HEK293 (cell line): ENCODE measurements at regions not wholly inside any gene's neighbourhood (a gene's known extent, or its start where the extent isn't known, plus 50 kb on each side); places are given as distances from the start of the nearest gene placed in this dataset.

Experiments
- CTCF ChIA-PET: fragments of 350-600 bp; formaldehyde crosslinking; extraction: SDS; loops from one replicate; lab custom pipeline; 2021; ENCODE audit warnings: antibody characterized with exemption; lab: Yijun Ruan, JAX
- POLR2A ChIA-PET: fragments of 300-600 bp; formaldehyde crosslinking; extraction: SDS; loops from one replicate; lab custom pipeline; 2020; ENCODE audit warnings: antibody characterized with exemption, inconsistent platforms; lab: Yijun Ruan, JAX
- H3K27ac ChIP-seq: fragments of 200-500 bp; sonication (Bioruptor generic); 2 replicates; pipeline ENCODE4 v1.5.1; 2014; ENCODE audit warnings: low read depth, low read length, control low read depth, inconsistent platforms; ENCODE audit errors: extremely low read depth
- H3K36me3 ChIP-seq, 2 experiments: fragments of 200-500 bp in 1 of 2; sonication (Bioruptor generic) in 1 of 2; 1 replicate in 1 of 2; 2 replicates in 1 of 2; pipeline ENCODE4 v1.5.1; 2014 to 2017; ENCODE audit warnings: inconsistent platforms in 2 of 2, low read length in 2 of 2; ENCODE audit not compliant: control insufficient read depth in 2 of 2, insufficient read depth in 1 of 2
- H3K4me1 ChIP-seq: fragments of 200-500 bp; sonication (Bioruptor generic); 2 replicates; pipeline ENCODE4 v1.5.1; 2014; ENCODE audit warnings: mild to moderate bottlenecking, low read length, inconsistent platforms; ENCODE audit not compliant: control insufficient read depth, insufficient read depth
- H3K4me3 ChIP-seq: 2 replicates; pipeline ENCODE4 v1.5.1; 2011; ENCODE audit warnings: low read depth, mild to moderate bottlenecking, control low read depth, low read length, moderate library complexity
- H3K9me3 ChIP-seq: fragments of 200-500 bp; sonication (Bioruptor generic); 2 replicates; pipeline ENCODE4 v1.5.1; 2014; ENCODE audit warnings: low read depth, low read length, inconsistent platforms; ENCODE audit not compliant: control insufficient read depth, insufficient read depth
- GLI4 ChIP-seq: fragments of 450-650 bp; formaldehyde crosslinking; IDR thresholded peaks from 2 replicates; pipeline ENCODE4 v1.5.1; 2016; ENCODE audit warnings: missing biosample characterization, missing genetic modification characterization
- RBAK ChIP-seq: fragments of 450-650 bp; formaldehyde crosslinking; IDR thresholded peaks from 2 replicates; pipeline ENCODE4 v1.5.1; 2016; ENCODE audit warnings: missing biosample characterization, missing genetic modification characterization
- SALL2 ChIP-seq: fragments of 450-650 bp; formaldehyde crosslinking; IDR thresholded peaks from 2 replicates; pipeline ENCODE4 v1.5.0; 2017; ENCODE audit warnings: missing biosample characterization, mild to moderate bottlenecking, missing genetic modification characterization, borderline replicate concordance
- ZNF157 ChIP-seq: fragments of 450-650 bp; formaldehyde crosslinking; IDR thresholded peaks from 2 replicates; pipeline ENCODE4 v1.5.1; 2016; ENCODE audit warnings: missing biosample characterization, missing genetic modification characterization
- ZNF214 ChIP-seq: fragments of 450-650 bp; formaldehyde crosslinking; IDR thresholded peaks from 2 replicates; pipeline ENCODE4 v1.5.1; 2017; ENCODE audit warnings: missing biosample characterization, mild to moderate bottlenecking, missing genetic modification characterization, borderline replicate concordance
- ZNF654 ChIP-seq: fragments of 450-650 bp; formaldehyde crosslinking; IDR thresholded peaks from 2 replicates; pipeline ENCODE4 v1.5.1; 2016; ENCODE audit warnings: low read depth, missing biosample characterization, missing genetic modification characterization
- ZNF837 ChIP-seq: fragments of 450-650 bp; formaldehyde crosslinking; IDR thresholded peaks from 2 replicates; pipeline ENCODE4 v1.5.1; 2016; ENCODE audit warnings: missing biosample characterization, missing genetic modification characterization
- TF ChIP-seq, protein P1 (sequence below): fragments of 450-650 bp; formaldehyde crosslinking; IDR thresholded peaks from 2 replicates; pipeline ENCODE4 v1.5.1; 2016; ENCODE audit warnings: missing biosample characterization, missing genetic modification characterization, borderline replicate concordance
- TF ChIP-seq, protein P2 (sequence below): fragments of 450-650 bp; formaldehyde crosslinking; IDR thresholded peaks from 2 replicates; pipeline ENCODE4 v1.5.1; 2016; ENCODE audit warnings: missing biosample characterization, missing genetic modification characterization
- TF ChIP-seq, protein P3 (sequence below): fragments of 450-650 bp; formaldehyde crosslinking; IDR thresholded peaks from 2 replicates; pipeline ENCODE4 v1.5.1; 2016; ENCODE audit warnings: missing biosample characterization, missing genetic modification characterization
- TF ChIP-seq, protein P4 (sequence below): fragments of 450-650 bp; formaldehyde crosslinking; IDR thresholded peaks from 2 replicates; pipeline ENCODE4 v1.5.1; 2016; ENCODE audit warnings: missing biosample characterization, missing genetic modification characterization
- TF ChIP-seq, protein P5 (sequence below): fragments of 450-650 bp; formaldehyde crosslinking; conservative IDR thresholded peaks from 2 replicates; pipeline ENCODE4 v1.5.1; 2016; ENCODE audit warnings: low read depth, missing biosample characterization, missing genetic modification characterization
- TF ChIP-seq, protein P6 (sequence below): fragments of 450-650 bp; formaldehyde crosslinking; IDR thresholded peaks from 2 replicates; pipeline ENCODE4 v1.5.1; 2016; ENCODE audit warnings: missing biosample characterization, missing genetic modification characterization

DNA sequence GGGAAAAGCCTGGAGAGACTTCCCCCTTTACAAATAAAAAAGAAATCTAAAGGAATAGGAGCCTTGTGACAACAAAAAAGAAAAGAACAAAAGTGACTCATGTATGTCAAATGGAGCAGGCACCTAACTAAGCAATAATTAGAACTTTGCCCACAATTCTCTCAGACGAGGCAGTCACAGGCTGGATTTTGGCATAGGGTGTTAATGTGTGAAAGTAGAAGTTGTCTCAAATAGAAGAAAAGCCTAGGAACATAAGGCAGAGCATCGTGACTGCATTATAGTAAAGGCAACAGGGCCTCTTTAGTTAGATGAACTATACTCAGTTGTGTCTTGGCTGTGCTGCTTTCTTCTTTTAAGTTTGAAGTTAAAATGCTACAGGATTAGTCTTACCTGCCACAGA is 219.9 kb upstream of the TMEM161B start:
- POLR2A ChIA-PET = no interaction called here

More for the DNA sequence above, 219.9 kb upstream of the TMEM161B start:
- TF ChIP-seq ZNF654 (tag by site-specific recombination) = no peak
- TF ChIP-seq ZNF157 = no peak
- TF ChIP-seq, protein P1, sequence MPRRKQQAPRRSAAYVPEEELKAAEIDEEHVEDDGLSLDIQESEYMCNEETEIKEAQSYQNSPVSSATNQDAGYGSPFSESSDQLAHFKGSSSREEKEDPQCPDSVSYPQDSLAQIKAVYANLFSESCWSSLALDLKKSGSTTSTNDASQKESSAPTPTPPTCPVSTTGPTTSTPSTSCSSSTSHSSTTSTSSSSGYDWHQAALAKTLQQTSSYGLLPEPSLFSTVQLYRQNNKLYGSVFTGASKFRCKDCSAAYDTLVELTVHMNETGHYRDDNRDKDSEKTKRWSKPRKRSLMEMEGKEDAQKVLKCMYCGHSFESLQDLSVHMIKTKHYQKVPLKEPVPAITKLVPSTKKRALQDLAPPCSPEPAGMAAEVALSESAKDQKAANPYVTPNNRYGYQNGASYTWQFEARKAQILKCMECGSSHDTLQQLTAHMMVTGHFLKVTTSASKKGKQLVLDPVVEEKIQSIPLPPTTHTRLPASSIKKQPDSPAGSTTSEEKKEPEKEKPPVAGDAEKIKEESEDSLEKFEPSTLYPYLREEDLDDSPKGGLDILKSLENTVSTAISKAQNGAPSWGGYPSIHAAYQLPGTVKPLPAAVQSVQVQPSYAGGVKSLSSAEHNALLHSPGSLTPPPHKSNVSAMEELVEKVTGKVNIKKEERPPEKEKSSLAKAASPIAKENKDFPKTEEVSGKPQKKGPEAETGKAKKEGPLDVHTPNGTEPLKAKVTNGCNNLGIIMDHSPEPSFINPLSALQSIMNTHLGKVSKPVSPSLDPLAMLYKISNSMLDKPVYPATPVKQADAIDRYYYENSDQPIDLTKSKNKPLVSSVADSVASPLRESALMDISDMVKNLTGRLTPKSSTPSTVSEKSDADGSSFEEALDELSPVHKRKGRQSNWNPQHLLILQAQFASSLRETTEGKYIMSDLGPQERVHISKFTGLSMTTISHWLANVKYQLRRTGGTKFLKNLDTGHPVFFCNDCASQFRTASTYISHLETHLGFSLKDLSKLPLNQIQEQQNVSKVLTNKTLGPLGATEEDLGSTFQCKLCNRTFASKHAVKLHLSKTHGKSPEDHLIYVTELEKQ (tag by site-specific recombination) = no peak
- TF ChIP-seq, protein P2, sequence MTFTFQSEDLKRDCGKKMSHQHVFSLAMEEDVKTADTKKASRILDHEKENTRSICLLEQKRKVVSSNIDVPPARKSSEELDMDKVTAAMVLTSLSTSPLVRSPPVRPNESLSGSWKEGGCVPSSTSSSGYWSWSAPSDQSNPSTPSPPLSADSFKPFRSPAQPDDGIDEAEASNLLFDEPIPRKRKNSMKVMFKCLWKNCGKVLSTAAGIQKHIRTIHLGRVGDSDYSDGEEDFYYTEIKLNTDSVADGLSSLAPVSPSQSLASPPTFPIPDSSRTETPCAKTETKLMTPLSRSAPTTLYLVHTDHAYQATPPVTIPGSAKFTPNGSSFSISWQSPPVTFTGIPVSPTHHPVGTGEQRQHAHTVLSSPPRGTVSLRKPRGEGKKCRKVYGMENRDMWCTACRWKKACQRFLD (tag by site-specific recombination) = no peak
- TF ChIP-seq, protein P3, sequence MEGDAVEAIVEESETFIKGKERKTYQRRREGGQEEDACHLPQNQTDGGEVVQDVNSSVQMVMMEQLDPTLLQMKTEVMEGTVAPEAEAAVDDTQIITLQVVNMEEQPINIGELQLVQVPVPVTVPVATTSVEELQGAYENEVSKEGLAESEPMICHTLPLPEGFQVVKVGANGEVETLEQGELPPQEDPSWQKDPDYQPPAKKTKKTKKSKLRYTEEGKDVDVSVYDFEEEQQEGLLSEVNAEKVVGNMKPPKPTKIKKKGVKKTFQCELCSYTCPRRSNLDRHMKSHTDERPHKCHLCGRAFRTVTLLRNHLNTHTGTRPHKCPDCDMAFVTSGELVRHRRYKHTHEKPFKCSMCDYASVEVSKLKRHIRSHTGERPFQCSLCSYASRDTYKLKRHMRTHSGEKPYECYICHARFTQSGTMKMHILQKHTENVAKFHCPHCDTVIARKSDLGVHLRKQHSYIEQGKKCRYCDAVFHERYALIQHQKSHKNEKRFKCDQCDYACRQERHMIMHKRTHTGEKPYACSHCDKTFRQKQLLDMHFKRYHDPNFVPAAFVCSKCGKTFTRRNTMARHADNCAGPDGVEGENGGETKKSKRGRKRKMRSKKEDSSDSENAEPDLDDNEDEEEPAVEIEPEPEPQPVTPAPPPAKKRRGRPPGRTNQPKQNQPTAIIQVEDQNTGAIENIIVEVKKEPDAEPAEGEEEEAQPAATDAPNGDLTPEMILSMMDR (tag by site-specific recombination) = no peak
- TF ChIP-seq, protein P4, sequence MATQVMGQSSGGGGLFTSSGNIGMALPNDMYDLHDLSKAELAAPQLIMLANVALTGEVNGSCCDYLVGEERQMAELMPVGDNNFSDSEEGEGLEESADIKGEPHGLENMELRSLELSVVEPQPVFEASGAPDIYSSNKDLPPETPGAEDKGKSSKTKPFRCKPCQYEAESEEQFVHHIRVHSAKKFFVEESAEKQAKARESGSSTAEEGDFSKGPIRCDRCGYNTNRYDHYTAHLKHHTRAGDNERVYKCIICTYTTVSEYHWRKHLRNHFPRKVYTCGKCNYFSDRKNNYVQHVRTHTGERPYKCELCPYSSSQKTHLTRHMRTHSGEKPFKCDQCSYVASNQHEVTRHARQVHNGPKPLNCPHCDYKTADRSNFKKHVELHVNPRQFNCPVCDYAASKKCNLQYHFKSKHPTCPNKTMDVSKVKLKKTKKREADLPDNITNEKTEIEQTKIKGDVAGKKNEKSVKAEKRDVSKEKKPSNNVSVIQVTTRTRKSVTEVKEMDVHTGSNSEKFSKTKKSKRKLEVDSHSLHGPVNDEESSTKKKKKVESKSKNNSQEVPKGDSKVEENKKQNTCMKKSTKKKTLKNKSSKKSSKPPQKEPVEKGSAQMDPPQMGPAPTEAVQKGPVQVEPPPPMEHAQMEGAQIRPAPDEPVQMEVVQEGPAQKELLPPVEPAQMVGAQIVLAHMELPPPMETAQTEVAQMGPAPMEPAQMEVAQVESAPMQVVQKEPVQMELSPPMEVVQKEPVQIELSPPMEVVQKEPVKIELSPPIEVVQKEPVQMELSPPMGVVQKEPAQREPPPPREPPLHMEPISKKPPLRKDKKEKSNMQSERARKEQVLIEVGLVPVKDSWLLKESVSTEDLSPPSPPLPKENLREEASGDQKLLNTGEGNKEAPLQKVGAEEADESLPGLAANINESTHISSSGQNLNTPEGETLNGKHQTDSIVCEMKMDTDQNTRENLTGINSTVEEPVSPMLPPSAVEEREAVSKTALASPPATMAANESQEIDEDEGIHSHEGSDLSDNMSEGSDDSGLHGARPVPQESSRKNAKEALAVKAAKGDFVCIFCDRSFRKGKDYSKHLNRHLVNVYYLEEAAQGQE (tag by site-specific recombination) = no peak
- no peak for TF ChIP-seq GLI4 (tag by site-specific recombination)
- no peak for TF ChIP-seq ZNF837 (tag by site-specific recombination)
- TF ChIP-seq, protein P5, sequence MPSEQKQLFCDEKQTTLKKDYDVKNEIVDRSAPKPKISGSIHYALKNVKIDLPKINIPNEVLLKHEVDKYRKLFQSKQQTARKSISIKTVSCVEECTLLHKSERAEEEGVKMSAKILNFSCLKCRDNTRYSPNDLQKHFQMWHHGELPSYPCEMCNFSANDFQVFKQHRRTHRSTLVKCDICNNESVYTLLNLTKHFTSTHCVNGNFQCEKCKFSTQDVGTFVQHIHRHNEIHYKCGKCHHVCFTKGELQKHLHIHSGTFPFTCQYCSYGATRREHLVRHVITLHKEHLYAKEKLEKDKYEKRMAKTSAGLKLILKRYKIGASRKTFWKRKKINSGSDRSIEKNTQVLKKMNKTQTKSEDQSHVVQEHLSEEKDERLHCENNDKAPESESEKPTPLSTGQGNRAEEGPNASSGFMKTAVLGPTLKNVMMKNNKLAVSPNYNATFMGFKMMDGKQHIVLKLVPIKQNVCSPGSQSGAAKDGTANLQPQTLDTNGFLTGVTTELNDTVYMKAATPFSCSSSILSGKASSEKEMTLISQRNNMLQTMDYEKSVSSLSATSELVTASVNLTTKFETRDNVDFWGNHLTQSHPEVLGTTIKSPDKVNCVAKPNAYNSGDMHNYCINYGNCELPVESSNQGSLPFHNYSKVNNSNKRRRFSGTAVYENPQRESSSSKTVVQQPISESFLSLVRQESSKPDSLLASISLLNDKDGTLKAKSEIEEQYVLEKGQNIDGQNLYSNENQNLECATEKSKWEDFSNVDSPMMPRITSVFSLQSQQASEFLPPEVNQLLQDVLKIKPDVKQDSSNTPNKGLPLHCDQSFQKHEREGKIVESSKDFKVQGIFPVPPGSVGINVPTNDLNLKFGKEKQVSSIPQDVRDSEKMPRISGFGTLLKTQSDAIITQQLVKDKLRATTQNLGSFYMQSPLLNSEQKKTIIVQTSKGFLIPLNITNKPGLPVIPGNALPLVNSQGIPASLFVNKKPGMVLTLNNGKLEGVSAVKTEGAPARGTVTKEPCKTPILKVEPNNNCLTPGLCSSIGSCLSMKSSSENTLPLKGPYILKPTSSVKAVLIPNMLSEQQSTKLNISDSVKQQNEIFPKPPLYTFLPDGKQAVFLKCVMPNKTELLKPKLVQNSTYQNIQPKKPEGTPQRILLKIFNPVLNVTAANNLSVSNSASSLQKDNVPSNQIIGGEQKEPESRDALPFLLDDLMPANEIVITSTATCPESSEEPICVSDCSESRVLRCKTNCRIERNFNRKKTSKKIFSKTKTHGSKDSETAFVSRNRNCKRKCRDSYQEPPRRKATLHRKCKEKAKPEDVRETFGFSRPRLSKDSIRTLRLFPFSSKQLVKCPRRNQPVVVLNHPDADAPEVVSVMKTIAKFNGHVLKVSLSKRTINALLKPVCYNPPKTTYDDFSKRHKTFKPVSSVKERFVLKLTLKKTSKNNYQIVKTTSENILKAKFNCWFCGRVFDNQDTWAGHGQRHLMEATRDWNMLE (tag by site-specific recombination) = no peak
- TF ChIP-seq RBAK = no peak
- no peak for TF ChIP-seq ZNF214
- no peak for TF ChIP-seq SALL2 (tag by site-specific recombination)
- TF ChIP-seq, protein P6, sequence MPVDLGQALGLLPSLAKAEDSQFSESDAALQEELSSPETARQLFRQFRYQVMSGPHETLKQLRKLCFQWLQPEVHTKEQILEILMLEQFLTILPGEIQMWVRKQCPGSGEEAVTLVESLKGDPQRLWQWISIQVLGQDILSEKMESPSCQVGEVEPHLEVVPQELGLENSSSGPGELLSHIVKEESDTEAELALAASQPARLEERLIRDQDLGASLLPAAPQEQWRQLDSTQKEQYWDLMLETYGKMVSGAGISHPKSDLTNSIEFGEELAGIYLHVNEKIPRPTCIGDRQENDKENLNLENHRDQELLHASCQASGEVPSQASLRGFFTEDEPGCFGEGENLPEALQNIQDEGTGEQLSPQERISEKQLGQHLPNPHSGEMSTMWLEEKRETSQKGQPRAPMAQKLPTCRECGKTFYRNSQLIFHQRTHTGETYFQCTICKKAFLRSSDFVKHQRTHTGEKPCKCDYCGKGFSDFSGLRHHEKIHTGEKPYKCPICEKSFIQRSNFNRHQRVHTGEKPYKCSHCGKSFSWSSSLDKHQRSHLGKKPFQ (tag by site-specific recombination) = no peak
- TF ChIP-seq, all 188 proteins: peak for 0
- CTCF ChIA-PET = no interaction called here
- Histone ChIP-seq H3K9me3 (no peaks in the 10 kb centered on the region), H3K4me1 (no peaks in the 10 kb centered on the region), H3K4me3 (no peak overlapping the region), H3K36me3 (no peaks in the 10 kb centered on the region), H3K27ac (no peak overlapping the region)
